H1 (cell line): ENCODE measurements at regions not wholly inside any gene's neighbourhood (a gene's known extent, or its start where the extent isn't known, plus 50 kb on each side); places are given as distances from the start of the nearest gene placed in this dataset.
"Not testable (repeated sequence)": the region's sequence is repeated elsewhere in the genome, so short reads cannot be mapped to it uniquely, and the experiment has no call there.

ENCODE experiments used
- CTCF ChIA-PET: fragments of 300-600 bp; sonication (Branson Sonifier 250); formaldehyde crosslinking; loops from one replicate; lab custom pipeline; 2021; ENCODE audit not compliant: partially characterized antibody; lab: Charles Lee
- POLR2A ChIA-PET: fragments of 300-600 bp; sonication (Branson Sonifier 250); formaldehyde crosslinking; loops from one replicate; lab custom pipeline; 2021; ENCODE audit warnings: inconsistent platforms; ENCODE audit not compliant: partially characterized antibody; lab: Charles Lee
- DNase-seq, 2 experiments: peaks; one replicate each; pipeline versions ENCODE4 v3.0.0 to v3.0.0-alpha.2; 2010 to 2022; ENCODE audit warnings: low spot score in 2 of 2, low read depth in 1 of 2, mixed read lengths in 1 of 2
- FAIRE-seq: peaks from 2 replicates; lab custom pipeline; 2011; peaks lifted over from hg19 to GRCh38; lab: Jason Lieb, UNC
- H2AFZ ChIP-seq: 2 replicates; pipeline ENCODE4 v1.8.1; 2012; ENCODE audit warnings: low read length, inconsistent platforms
- H2AK5ac ChIP-seq: 2 replicates; pipeline ENCODE4 v1.6.1; 2013; ENCODE audit warnings: low read depth, low read length
- H2BK120ac ChIP-seq: replicated peaks from 2 replicates; pipeline ENCODE3; 2013; ENCODE audit warnings: low read depth, low read length, inconsistent platforms
- H2BK12ac ChIP-seq: 2 replicates; pipeline ENCODE4 v1.6.1; 2013; ENCODE audit warnings: low read depth, low read length
- H2BK15ac ChIP-seq: 2 replicates; pipeline ENCODE4 v1.6.1; 2013; ENCODE audit warnings: low read length
- H2BK20ac ChIP-seq: 2 replicates; pipeline ENCODE4 v1.6.1; 2013; ENCODE audit warnings: low read length
- H2BK5ac ChIP-seq: 2 replicates; pipeline ENCODE4 v1.6.1; 2013; ENCODE audit warnings: low read depth, low read length
- H3K14ac ChIP-seq: 2 replicates; pipeline ENCODE4 v1.6.1; 2013; ENCODE audit warnings: inconsistent platforms; ENCODE audit not compliant: insufficient read length
- H3K18ac ChIP-seq: 2 replicates; pipeline ENCODE4 v1.6.1; 2013; ENCODE audit warnings: low read length; ENCODE audit errors: extremely low read depth
- H3K23ac ChIP-seq: 2 replicates; pipeline ENCODE4 v1.6.1; 2013; ENCODE audit warnings: inconsistent platforms; ENCODE audit not compliant: insufficient read length
- H3K23me2 ChIP-seq: 2 replicates; pipeline ENCODE4 v1.6.1; 2013; ENCODE audit warnings: low read depth, low read length
- H3K27ac ChIP-seq: 2 replicates; pipeline ENCODE4 v1.6.1; 2011; ENCODE audit warnings: low read depth, low read length, inconsistent platforms
- H3K27me3 ChIP-seq, 4 experiments: replicated peaks in 1 of 4; 1 replicate in 1 of 4; 2 replicates in 3 of 4; pipeline versions ENCODE4 v1.6.1 to v1.8.1; 2011 to 2013; ENCODE audit warnings: low read length in 3 of 4, mild to moderate bottlenecking in 3 of 4, inconsistent platforms in 2 of 4, mixed read lengths in 2 of 4, moderate library complexity in 1 of 4; ENCODE audit not compliant: control insufficient read depth in 3 of 4, insufficient read depth in 3 of 4; ENCODE audit errors: extremely low read depth in 1 of 4
- H3K36me3 ChIP-seq, 4 experiments: 2 replicates each; pipeline versions ENCODE4 v1.6.1 to v1.8.1; 2011 to 2013; ENCODE audit warnings: mild to moderate bottlenecking in 4 of 4, low read length in 3 of 4, moderate library complexity in 2 of 4, control low read depth in 1 of 4, inconsistent platforms in 1 of 4; ENCODE audit not compliant: insufficient read depth in 4 of 4, control insufficient read depth in 2 of 4
- H3K4ac ChIP-seq: replicated peaks from 2 replicates; pipeline ENCODE3; 2013; ENCODE audit warnings: low read length, low read depth, mixed read lengths, inconsistent platforms; ENCODE audit not compliant: insufficient read length
- H3K4me1 ChIP-seq, 4 experiments: replicated peaks in 1 of 4; 1 replicate in 1 of 4; 2 replicates in 3 of 4; pipeline versions ENCODE4 v1.6.1 to v1.8.1; 2011 to 2013; ENCODE audit warnings: low read length in 3 of 4, inconsistent platforms in 2 of 4, mixed read lengths in 1 of 4; ENCODE audit not compliant: insufficient read depth in 4 of 4, control insufficient read depth in 3 of 4
- H3K4me2 ChIP-seq, 2 experiments: 2 replicates each; pipeline versions ENCODE4 v1.6.1 to v1.8.1; 2011 to 2013; ENCODE audit warnings: low read depth in 2 of 2, low read length in 2 of 2, control low read depth in 1 of 2, inconsistent platforms in 1 of 2, mild to moderate bottlenecking in 1 of 2; ENCODE audit not compliant: insufficient read depth in 1 of 2
- H3K4me3 ChIP-seq, 4 experiments: fragments of 200-600, 300-600 bp in 1 of 4; sonication (generic), shearing (Covaris generic), sonication (Bioruptor Twin) in 1 of 4; 2 replicates each; pipeline versions ENCODE4 v1.5.1 to v1.8.1; 2011 to 2016; ENCODE audit warnings: low read length in 4 of 4, low read depth in 3 of 4, control low read depth in 2 of 4, inconsistent platforms in 2 of 4, mild to moderate bottlenecking in 2 of 4, mixed read lengths in 1 of 4, moderate library complexity in 1 of 4; ENCODE audit not compliant: insufficient read depth in 2 of 4; ENCODE audit errors: extremely low read depth in 1 of 4
- H3K56ac ChIP-seq: replicated peaks from 2 replicates; pipeline ENCODE3; 2013; ENCODE audit warnings: low read depth, mild to moderate bottlenecking, mixed read lengths, low read length, inconsistent platforms; ENCODE audit not compliant: insufficient read length
- H3K79me1 ChIP-seq: 2 replicates; pipeline ENCODE4 v1.6.1; 2013; ENCODE audit warnings: low read depth, low read length, control low read depth
- H3K79me2 ChIP-seq, 2 experiments: 2 replicates each; pipeline versions ENCODE4 v1.6.1 to v1.8.1; 2012 to 2013; ENCODE audit warnings: low read length in 2 of 2, mild to moderate bottlenecking in 2 of 2, inconsistent platforms in 1 of 2; ENCODE audit not compliant: insufficient read depth in 2 of 2, control insufficient read depth in 1 of 2
- H3K9ac ChIP-seq, 4 experiments: replicated peaks in 1 of 4; 1 replicate in 1 of 4; 2 replicates in 3 of 4; pipeline versions ENCODE4 v1.6.1 to v1.8.1; 2011 to 2013; ENCODE audit warnings: low read depth in 3 of 4, low read length in 3 of 4, control low read depth in 2 of 4, mild to moderate bottlenecking in 2 of 4, moderate library complexity in 2 of 4, inconsistent platforms in 1 of 4; ENCODE audit errors: extremely low read depth in 1 of 4
- H3K9me3 ChIP-seq, 2 experiments: 2 replicates each; pipeline versions ENCODE4 v1.6.1 to v1.8.1; 2012 to 2013; ENCODE audit warnings: mild to moderate bottlenecking in 2 of 2, moderate library complexity in 2 of 2, control low read depth in 1 of 2, inconsistent platforms in 1 of 2, low read depth in 1 of 2, low read length in 1 of 2, mixed read lengths in 1 of 2; ENCODE audit not compliant: insufficient read depth in 2 of 2
- H4K20me1 ChIP-seq, 2 experiments: replicated peaks in 1 of 2; 2 replicates each; pipeline versions ENCODE3 to v1.8.1; 2011 to 2013; ENCODE audit warnings: inconsistent platforms in 2 of 2, low read length in 2 of 2, mild to moderate bottlenecking in 1 of 2; ENCODE audit not compliant: insufficient read depth in 2 of 2, control insufficient read depth in 1 of 2
- H4K5ac ChIP-seq: 2 replicates; pipeline ENCODE4 v1.6.1; 2013; ENCODE audit warnings: low read length, low read depth, mixed read lengths, inconsistent platforms; ENCODE audit not compliant: insufficient read length
- H4K8ac ChIP-seq: 2 replicates; pipeline ENCODE4 v1.8.0; 2013; ENCODE audit warnings: mild to moderate bottlenecking, moderate library complexity, low read length, inconsistent platforms; ENCODE audit not compliant: insufficient read depth; ENCODE audit errors: extremely low read depth
- H4K91ac ChIP-seq: replicated peaks from 2 replicates; pipeline ENCODE3; 2013; ENCODE audit warnings: low read length, mixed read lengths, inconsistent platforms; ENCODE audit not compliant: insufficient read length
- WGBS, 2 experiments: shearing (Covaris generic) in 1 of 2; methylation state at CpG; one replicate each; pipeline versions ENCODE4 v1.1.6 to v1.1.7; 2013 to 2015; ENCODE audit warnings: low lambda C conversion rate in 2 of 2, mixed read lengths in 2 of 2, inconsistent platforms in 1 of 2, low coverage in 1 of 2, missing lambda C conversion rate in 1 of 2; ENCODE audit not compliant: insufficient replicate concordance in 2 of 2, insufficient coverage in 1 of 2, insufficient read length in 1 of 2; ENCODE audit errors: extremely low coverage in 1 of 2, missing lambda C conversion rate in 1 of 2; 5-methylcytosine and 5-hydroxymethylcytosine counted together

DNA sequence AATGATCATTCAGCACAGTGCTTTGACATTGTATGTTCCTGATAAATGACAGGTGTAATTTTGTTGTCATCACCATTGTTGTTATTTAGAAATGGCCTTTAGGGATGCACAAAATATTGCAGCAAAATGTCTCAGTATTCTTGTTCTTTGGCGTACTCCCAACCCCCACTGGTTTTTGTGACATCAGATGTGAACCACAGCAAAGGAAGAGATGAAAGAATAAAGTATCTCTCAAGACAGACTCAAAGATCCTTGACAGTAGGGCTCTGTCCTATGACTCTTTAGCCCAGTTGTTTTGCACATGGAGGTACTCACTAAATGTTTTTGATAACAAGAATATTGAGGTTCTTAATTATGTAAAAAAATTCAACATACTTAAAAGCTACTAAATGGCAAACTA, 59.5 kb upstream of the HMGB1 start:
- H3K23me2 ChIP-seq, FAIRE-seq, DNase-seq, H2BK5ac ChIP-seq, H2AFZ ChIP-seq, H3K27ac ChIP-seq, H2BK120ac ChIP-seq, H3K79me1 ChIP-seq, H2BK12ac ChIP-seq, H3K9ac ChIP-seq, H3K4me3 ChIP-seq, H3K18ac ChIP-seq, H4K20me1 ChIP-seq, H4K91ac ChIP-seq, H2BK20ac ChIP-seq, H3K14ac ChIP-seq, H3K23ac ChIP-seq, H4K5ac ChIP-seq, H3K79me2 ChIP-seq, H3K36me3 ChIP-seq, H4K8ac ChIP-seq, H3K27me3 ChIP-seq, CTCF ChIA-PET, H3K4me1 ChIP-seq, POLR2A ChIA-PET, H3K9me3 ChIP-seq, H2BK15ac ChIP-seq, H3K56ac ChIP-seq, H3K4me2 ChIP-seq, H2AK5ac ChIP-seq, H3K4ac ChIP-seq: not testable (repeated sequence)
- WGBS, 2 experiments, result 0% methylated on average over 1 of the region's 1 CpG; no CpG with 5 or more reads in 1 of the 2 experiments
